HG02870 (cell line): ENCODE measurements at regions not wholly inside any gene's neighbourhood (a gene's known extent, or its start where the extent isn't known, plus 50 kb on each side); places are given as distances from the start of the nearest gene placed in this dataset.
"Not testable (repeated sequence)": the region's sequence is repeated elsewhere in the genome, so short reads cannot be mapped to it uniquely, and the experiment has no call there.

Source experiments
- ATAC-seq: cut with Tn5 transposase; IDR thresholded peaks from one replicate; pipeline ENCODE4 v1.9.1; 2021; ENCODE audit warnings: mild to moderate bottlenecking, moderate library complexity; ENCODE audit not compliant: unreplicated experiment

DNA sequence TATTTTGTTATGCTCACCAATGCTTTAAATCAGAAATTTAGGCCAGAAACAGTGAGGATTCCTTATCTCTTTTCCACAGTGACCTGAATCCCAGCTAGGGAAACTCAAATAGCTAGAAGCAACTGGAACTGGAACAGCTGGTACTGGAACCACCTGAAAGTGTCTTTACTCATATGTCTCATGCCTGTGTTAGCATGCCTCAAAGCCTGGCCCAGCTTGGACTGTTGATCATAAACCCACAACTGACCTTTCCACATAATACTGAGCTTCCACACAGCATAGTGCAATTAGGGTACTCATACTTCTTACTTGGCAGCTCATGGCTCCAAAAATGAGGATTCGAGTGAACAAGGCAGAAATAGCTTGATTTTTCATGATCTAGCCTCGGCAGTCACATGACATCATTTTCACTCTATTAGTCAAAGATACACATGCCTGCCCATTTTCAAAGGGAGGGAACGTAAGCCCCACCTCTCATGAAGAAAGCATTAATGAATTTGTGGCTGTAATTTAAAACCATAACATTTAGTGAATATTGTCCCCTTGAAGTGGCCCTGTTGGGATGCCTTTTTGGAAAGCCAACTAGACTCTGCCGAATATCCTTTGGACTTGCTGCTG is 80.8 kb upstream of the ACSL1 start:
- no peak for ATAC-seq

DNA sequence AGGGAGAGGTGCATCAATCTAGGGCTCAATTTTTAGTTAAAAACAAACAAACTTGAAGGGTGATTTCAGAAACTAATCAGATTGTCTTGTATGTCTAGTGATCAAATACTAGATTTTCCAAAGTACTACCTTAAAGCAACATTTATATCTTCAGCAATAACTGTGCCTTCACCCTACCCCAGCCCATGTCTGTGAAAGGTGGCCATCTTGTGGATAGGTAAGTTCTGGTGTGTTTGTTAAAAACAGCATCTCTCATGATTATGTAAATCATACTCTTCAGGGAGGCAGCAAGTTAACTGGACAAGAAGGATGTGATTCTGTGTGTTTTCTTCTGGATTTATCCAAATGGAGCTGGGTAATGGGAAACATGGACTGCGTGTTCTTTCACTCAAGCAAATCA is 81.4 kb upstream of the ACSL1 start:
- ATAC-seq = no peak

DNA sequence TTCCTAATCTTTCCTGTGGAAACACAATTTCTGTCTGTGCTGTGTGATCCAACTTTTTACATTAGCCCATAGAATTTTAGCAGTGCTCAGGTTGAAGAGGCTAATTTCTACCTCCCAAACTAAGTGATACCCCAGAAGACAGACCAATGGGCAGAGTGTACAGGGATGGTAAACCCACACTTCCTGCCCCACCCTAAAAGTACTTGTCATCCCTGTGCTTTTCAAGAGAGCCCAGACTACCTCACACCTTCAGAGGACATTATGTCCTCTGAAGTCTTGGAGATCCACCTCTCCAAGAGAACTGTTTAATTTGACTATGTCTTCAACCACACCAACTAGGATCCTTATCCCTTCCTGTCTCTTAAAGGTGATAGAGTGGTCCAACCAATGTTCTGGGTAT is 82.0 kb upstream of the ACSL1 start:
- no peak for ATAC-seq

DNA sequence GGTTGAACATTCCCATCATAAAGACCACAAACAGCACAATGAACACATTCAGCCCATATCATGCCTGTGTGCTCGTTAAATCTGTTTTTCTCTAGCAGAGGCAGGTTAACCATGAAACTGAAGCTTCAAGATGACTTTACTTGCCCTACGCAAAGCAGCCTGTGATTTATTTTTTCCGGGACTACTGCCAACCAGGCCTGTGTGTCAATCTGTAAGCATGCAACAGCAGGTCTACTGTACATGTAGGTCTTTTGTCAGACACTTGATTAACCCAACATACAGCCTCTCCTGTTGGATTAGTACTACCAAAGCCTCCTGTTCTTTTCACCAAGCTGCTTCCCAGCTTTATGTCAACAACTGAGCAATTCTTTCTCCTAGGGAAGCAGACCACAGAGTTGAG is 85.5 kb upstream of the ACSL1 start:
- ATAC-seq = no peak

DNA sequence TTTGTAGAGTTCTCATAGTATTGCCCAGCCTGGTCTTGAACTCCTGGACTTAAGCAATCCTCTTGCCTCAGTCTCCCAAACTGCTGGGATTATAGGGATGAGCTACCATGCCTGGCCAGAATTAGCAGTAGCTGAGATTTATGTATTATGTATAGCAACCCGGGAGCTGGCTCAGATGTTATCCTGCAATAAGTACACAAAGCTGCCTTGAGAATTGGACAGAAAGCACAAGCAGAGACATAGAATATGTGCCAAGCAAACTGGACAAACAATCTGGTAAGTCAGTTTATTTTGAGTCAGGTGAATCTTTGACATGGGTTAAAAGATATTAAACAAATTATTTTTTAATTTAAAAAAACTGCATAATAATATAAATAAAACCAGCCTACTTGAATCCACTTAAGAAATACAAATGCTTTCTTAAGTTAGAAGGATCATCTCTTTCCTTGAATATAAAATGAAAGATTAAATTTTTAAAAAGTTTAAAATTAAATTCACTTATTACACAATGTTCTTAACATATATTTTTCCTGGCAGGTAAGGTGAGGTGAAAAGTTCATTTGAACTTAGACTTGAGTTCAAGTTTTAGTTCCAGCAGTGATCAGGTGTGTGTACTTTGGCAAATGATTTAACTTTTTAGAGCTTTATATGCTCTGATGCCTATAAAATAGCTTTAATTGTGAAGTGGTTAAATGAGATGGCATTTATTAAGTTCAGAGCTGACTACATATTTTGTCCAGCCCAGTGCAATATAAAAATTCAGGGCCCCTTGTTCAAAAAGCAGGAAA is 87.8 kb upstream of the ACSL1 start:
- no peak for ATAC-seq

DNA sequence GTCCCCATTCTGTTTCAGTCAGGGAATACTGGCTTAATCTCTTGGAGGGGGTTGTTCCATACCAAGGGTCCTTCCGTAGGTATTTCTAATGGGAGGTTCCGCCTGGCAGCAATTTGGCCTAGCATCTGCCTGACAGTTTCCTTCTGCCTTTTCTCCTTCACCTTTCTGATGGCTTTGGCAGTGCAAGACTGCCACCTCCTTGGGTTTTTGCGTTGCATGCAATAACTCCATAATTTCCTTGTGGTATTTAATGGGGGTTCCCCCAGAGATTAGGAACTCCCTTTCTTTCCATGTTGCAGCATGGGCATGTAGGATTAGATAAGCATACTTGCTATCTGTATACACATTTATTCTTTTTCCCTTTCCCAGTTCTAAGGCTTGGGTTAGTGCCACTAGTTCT is 93.0 kb upstream of the ACSL1 start:
- not testable (repeated sequence) for ATAC-seq

DNA sequence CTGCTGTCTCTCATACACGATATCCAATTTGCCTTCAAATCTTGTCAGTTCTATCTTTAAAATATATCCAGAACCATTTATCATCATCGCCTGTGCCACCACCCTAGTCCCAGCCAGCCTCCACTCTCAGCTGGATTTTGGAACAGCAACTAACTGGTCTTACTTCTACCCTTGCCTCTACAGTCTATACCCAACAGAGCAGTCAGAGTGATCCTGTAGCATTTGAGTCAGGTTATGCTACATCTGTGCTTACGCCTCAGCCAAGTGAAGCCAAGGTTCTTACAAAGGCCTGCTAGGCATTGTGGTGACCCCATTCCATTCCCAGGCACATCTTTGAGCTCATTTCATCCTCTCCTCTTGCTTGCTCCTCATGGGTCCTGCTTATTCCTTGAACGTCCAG is 95.7 kb upstream of the ACSL1 start:
- no peak for ATAC-seq

DNA sequence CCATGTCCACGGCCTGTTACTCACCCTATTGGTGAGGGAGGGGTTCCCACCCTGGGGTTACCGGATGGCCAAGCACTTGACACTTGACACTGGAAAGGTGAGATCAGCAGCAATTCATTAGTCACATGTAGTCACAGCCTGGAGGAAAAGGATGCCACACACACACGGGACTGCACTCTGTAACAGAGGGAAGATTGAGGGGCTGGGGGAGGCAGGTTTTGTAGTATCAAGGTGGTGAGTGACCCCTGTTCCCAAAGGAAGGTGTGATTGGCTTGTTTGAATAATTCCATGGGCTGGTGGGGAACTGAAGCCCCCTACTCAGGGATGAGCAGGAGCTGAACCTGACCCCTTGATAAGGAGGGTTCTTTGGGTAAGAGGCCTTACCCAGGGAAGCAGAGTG is 96.0 kb upstream of the HELT start:
- ATAC-seq = no peak

DNA sequence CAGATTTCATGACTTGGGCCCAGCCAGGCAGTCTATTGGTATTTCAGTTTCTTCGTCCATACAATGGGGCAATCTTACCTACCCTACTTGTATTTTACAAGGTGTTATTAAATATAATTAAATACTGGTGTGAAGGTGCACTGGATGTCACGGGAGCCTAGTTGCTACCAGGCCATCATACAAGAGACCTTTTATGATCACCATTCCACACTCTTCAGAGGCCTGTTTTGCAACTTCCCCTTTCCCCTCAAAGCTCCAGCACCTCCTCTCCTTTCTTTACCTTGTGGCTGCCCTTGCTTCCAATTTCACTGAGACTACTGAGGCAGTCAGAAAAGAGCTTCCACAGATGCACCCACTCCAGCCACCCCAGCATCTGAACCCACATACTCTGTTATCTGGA is 93.8 kb upstream of the HELT start:
- no peak for ATAC-seq

DNA sequence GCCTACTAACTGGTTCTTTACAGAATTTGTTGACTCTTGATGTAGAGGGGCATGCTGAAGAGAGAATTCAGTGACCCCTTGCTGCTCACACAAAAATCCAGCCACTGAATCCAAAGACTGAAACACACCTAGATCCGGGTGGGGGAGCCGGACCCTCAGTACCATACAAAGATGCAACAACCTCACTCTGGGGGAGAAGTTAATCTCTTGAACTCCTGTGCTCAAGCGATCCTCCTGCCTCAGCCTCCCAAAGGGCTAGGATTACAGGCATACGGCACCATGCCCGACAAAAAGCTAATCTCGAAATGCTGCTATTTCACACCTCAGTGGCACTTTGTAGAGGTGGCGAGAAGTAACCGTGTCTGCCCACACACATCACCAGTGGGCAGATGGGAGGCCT is 88.8 kb upstream of the HELT start:
- ATAC-seq = no peak

DNA sequence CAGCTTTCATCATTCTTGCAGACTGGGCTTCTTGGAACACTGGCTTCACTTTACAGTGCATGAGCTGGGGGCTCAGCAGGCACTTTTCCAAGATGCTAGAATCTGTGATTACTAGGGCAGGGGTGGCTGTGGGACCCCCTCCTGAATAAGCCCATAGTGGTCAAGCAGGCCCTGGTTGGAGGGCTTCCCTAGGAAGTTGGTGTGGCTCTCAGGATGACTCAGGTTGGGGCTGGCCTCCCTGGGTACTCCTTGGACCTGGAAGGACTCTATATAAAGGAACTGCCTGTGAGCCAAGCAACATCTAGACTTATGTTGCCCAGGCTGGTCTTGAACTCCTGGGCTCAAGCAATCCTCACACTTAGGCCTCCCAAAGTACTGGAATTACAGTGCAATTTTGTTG is 88.3 kb upstream of the HELT start:
- no peak for ATAC-seq

DNA sequence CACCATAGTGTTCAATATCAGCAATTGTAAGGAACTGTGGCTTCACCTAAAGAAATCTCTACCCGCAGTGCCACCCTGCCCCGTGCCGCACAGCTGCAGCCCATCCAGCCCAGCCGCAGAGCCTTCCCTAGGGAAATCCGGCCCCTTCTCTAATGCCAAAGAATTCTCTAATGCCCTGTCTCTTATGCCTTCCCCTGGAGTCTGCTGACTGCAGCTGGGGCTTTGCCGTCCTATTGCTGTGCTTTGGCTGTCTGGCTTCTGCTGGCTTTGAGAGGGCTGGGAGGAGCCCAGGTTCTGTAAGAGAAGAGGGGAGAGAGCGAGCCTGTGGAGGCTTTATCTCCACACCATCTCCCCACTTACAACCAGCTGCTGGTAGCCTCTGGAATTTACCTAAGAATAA is 85.9 kb upstream of the HELT start:
- ATAC-seq = no peak

DNA sequence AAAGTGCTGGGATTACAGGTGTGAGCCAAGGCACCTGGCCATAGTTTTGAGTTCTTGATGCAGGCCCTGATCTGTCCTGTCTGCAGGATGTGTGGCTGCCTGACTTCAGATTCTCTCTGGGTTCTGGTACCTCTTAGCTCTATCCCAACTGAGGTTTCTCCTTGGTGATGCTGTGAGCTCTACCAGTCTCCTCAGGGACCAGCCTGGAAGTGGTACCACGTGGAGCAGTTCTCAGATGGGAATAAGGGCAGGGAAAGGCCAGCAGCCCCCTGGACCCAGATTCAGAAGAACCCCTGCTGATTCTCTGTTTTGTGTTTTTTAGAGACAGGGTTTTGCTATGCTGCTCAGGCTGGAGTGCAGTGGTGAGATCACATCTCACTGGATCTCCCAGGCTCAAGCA is 85.0 kb upstream of the HELT start:
- ATAC-seq = no peak

DNA sequence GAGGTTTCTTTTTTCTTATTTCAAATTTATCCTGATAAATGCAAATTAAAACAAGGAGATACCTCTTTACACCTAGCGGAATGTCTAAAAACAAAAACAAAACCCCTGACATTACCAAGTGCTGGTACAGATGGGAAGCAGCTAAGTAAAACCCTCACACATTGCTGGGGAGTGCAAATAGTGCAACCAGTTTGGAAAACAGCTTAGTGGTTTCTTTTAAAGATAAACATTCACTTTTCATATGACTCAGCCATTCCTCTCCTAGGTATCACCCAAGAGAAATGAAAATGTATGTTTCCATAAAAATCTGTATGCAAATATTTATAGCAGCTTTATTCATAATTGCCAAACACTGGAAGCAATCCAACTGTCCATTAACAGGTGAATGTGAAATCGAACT is 84.1 kb upstream of the HELT start:
- ATAC-seq = no peak

DNA sequence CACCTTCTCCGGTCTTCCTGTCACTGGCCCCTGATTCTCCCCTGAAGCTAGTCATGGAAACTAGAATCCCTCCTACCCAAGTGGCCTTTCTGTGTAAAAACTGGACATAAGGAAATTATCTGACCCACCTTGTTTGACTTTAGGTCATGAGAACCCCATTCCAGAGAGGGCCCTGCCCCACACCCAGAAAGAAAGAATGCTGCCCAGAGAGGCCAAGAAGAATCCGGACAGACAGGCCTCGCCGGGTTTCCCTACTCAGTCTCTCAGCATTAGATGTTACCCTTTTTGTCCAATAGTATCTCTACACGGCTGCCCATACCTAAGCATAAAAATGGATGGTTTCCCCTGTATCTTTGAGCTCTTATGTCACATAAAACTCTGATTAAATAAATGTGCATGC is 83.3 kb upstream of the HELT start:
- ATAC-seq = no peak

DNA sequence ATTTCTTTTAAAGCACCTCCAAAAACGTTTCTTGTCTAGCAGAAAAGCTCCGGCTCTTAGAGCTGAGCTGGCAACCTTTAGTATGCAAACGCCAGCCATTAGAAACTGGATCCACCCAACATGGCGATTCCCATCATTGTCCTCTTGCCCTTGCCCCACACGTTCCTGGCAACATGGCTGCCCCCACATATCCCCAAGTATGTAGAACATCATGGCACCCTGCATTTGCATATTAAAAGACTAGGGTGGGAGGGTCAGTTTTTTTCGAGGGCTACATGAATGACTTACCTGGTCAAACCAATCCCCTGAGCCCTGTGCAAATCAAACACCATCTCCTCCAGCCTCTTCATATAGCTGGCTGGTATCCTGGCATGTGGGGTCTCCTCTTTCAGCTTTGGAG is 82.2 kb upstream of the HELT start:
- ATAC-seq = no peak

DNA sequence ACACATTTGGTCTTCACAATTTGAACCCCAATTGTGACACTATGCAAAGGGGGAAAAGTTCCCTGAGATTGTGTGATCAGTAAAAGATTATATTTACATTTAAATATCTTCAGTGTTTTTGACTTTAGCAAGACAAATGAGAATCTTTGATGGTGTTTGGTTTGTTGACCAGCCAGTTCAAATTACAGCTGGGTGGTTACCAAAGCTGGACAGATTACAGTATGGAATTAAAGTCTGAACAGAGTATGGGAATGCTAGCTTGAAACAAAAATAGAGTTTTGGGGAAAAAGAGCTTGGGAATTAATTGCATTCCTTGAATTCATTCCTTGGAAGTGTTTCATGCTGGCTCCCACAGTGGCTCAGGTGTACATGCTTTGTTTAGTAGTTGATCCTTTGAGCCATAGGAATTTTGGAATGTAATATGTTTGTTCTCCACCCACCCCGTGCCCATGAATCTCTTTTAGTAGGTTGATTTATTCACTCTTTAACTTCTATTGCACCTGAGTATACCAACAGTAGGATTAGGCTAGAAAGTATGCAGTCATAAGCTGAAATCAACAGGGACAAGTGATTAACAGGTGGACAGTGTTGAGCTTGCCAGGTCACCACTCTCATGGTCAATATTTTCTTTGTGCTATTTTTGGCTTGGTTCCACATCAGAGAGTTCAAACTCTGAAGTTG is 81.1 kb upstream of the HELT start:
- ATAC-seq = no peak

DNA sequence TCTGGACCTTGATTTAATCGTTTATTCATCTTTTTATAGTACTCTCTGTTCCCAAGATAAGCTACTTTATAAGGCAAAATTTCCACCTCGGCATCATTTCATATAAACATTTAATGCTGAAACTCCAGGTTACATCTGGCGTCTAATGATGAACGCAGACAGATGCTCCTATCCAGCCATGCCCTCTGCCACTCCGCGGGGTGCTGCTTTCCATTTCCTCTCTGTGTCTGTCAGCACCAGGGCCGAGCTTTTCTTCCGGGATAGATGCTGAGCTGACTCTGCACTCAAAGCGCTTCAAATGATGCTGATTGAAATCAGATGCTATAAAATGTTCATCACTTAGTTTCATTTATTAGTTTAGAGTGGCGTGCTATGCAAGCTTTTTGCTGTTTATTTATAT is 80.5 kb upstream of the HELT start:
- no peak for ATAC-seq

DNA sequence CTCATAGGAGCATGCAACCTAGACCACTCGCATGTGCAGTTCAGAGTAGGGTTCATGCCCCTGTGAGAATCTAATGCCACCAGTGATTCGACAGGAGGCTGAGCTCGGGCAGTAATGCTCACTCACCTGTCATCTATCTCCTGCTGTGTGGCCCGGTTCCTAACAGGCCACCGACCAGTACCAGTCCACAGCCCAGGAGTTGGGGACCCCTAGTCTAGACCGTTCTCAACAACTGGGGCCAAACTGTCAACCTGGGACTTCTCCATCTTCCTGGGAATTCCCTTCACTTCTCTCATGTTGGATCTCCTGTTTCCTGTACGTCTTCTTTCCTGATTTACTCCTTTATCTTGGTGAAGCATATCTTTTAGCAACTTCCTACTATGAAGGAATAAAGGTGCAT is 79.4 kb upstream of the HELT start:
- no peak for ATAC-seq

DNA sequence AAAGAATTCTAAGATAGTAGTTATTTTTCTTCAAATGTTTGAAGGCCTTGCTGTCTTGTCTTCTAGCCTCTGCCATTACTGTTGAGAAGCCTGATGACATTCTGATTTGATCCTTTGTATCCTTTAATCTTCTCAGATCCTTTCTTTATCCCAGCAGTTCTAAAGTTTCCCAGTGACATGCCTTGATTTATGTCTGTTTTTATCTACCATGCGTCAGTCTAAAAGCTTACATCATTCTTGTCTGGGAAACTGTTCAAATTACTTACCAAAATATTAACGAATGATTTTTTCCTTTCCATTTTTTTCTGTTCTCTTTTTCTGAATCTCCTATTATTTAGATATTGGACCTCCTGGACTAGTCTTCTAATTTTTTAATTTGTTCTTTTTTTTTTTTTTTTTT is 78.3 kb upstream of the HELT start:
- no peak for ATAC-seq

DNA sequence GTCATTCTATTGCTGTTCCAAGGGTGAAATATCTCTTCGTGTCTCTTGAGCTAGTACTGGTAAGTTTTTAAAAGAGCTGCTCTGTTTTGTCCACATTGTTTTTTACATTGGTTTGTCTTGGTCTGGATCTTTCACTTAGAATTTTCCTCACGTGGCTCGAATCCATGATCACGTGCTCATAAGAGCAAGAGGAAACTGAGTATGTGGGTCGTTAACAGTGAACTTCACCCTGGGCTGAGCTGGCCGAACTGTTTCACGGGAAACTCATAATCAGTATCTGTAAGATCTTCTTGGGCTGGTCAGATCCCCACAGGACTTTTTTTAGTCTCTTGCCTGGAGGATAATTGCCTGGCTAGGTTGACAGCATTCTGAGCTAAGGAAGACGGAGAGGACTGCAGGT is 77.8 kb upstream of the HELT start:
- no peak for ATAC-seq

DNA sequence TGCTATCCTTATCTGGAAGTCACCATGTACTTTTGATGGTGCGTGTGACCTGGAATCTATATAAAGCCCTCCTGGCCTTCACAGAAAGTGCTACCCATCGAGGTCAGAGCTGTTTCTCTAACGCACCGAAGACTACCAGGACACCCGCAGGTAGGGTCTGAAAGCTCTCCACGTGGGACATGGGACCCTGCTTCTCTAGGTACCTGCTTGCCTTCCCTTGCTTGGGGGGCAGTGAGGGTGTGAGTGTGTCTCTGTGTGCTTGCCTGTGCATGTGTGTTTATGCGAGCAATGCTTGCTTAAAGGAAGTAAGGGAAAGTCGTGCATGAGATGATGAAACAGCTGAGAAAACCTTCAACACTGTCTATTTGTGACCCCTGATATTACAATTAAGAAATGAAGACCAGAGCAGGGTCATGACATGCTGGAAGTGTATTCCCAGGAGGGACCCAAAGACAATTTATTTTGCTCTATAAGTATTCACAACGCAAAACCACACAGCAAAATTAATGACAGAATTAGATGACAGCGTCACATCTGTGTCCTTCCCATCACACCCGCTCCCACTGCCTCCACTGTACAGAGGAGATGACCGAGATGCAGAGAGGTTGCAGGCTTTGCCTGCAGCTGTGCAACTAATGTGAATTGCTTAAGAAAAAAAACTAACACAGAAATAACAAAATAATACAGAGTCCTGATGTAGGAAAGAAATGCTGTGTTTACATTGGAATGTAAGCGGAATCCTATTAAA is 76.4 kb upstream of the HELT start:
- ATAC-seq = no peak
